Fibroblast of skin of right biceps (primary cell): ENCODE measurements at regions not wholly inside any gene's neighbourhood (a gene's known extent, or its start where the extent isn't known, plus 50 kb on each side); places are given as distances from the start of the nearest gene placed in this dataset.

Experiments used
- DNase-seq: peaks from one replicate; pipeline ENCODE4 v3.0.0-alpha.2; 2013

GRCh38 chr4:11730545-11730944 lies 301.9 kb upstream of the HS3ST1 start:
- DNase-seq: no peak

- DNase-seq: no peak
Observed at GRCh38 chr4:11729548-11729947, 300.9 kb upstream of the HS3ST1 start.

DNA sequence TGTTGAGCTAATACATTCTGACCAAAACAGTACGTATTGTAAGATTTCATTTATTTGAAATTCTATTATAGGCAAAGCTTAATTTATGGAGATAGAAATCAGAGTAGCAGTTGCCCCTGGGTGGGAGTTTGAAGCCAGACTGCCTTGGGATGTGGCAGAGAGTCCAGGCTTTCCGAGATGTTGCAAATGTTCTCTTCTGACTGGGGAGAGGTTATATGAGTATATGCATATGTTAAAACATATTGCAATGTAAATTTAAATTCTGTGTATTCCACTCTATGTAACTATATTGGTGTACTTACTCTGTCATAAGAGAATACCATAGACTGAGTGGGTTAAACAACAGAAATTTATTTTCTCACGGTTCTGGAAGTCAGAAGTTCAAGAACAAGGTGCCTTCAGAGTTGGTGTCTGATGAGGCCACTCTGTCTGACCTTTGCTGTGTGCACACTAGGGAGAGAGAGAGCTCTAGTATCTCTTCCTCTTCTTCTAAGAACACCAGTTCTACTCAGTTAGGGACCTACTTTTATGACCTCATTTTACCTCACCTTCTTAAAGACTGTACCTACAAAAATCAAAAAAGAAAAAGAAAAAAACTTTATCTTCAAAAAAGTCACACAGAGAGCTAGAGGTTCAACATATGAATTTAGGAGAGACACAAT lies 299.3 kb upstream of the HS3ST1 start:
- no peak for DNase-seq

DNA sequence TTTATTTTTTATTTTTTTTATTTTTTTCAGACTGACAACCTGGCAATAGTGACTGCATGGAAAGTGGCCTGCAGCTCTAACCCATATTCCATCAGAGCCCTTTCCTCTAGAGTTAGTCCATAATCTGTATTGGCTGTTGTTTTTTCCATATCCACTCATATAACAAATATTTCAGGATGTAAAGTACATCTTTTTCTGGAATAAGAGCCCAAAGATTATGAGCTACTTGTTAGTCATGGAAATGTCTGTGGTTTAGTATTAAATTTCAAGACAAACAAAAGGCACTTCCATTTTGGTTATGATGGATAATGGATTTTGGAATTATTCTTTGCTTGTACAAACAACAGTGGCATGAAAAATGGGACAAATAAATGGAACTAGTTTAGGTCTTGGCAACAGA lies 296.0 kb upstream of the HS3ST1 start:
- peak; percentile 45 for DNase-seq

DNA sequence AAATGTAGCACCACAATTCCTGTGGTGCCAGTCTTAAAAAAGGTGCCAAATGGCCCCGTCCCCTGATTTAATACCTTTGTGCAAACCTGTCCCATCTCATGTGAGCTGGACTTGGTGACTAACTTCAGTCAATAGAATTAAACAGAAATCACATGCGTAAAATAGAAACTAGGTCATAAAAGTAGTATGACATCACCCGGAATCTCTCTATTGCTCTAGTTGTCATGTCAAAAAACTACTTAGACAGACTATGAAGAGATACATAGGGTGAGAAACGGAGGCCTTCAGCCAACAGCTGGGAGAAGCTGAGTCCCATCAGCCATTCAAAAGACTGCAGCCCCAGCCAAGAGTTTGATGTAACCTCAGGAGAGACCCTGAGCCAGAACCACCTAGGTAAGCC lies 293.5 kb upstream of the HS3ST1 start:
- no peak for DNase-seq

- DNase-seq: peak; percentile 20
Observed at GRCh38 chr4:11720292-11720691, 291.6 kb upstream of the HS3ST1 start.

DNA sequence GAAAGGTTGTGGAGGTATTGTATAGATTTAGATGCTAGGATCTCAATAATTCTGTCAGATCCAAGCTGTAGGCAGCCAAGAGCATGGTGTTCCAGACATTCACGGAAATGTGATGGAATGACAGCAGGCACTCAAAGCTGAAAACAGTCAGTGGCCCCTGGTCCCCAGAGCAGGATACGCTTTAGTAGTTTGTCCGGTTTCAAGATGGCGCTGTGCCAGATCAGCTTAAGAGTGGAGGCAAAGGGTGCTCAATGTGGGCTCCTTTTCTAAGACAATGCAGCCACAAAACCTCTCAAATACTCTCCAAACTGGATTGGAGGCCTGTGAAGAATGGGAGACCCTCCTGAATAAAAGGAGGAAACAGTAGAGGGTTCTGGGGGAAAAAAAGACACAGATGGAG lies 291.2 kb upstream of the HS3ST1 start:
- no peak for DNase-seq

- DNase-seq: no peak
Observed at GRCh38 chr4:11715753-11716521, 287.2 kb upstream of the HS3ST1 start.

DNA sequence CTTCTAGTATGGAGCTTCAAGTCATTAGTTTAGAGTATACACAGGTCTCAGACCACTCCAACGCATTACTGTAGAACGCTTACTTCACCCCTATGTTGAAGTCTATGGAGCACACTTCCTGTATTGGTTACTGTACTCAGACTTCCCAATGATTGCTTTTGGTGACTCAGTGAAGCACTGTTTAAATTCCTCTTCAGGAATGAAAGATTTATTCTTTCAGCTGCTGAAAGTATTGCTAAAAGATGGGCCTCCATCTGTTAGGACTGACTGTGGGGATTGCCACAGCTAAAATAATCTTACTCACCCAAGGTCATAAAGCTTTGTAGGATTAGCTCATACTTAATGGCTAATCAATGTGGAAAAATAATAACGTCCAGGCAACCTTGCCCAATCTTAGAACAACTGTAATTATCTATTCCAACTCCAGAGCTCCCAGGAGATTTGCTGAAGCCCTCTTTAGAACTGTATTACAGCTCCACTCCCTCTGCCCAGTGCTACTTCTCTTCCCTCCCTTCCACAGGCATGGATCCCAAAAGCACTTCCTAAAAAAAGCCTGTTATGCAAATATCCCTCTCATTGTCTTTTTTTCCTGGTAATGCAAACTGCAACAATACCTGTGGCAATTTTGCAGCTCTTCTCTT lies 281.9 kb upstream of the HS3ST1 start:
- peak; percentile 7 for DNase-seq

DNA sequence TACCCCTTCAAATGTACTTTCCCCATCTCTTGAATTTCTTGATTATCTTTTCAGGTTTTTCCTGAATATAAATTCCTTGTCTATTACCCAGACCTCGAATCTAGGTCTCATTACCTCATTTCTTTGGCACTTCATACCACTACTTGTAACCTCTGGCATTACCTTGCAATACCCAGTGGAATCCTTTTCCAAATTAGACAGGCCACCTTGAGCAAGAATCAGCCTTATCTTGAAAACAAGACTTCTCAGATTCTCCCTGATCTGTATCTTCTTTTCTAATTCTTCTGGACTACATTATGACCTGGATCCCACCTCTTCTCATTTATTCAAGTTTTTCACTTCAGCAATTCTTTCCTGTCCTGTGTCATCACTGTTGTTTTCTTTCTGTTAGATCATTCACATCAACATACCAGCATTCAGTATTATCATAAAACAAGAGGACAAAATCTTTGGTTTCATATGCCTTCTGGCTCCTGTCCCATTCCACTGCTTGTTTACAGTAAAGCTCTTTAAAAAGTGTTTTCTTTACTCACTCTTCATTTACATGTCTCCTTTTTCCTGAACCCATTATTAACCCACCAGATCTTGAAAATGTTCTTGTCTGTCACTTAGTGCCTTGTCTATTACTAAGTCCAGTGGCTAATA lies 275.6 kb upstream of the HS3ST1 start:
- DNase-seq: no peak

DNA sequence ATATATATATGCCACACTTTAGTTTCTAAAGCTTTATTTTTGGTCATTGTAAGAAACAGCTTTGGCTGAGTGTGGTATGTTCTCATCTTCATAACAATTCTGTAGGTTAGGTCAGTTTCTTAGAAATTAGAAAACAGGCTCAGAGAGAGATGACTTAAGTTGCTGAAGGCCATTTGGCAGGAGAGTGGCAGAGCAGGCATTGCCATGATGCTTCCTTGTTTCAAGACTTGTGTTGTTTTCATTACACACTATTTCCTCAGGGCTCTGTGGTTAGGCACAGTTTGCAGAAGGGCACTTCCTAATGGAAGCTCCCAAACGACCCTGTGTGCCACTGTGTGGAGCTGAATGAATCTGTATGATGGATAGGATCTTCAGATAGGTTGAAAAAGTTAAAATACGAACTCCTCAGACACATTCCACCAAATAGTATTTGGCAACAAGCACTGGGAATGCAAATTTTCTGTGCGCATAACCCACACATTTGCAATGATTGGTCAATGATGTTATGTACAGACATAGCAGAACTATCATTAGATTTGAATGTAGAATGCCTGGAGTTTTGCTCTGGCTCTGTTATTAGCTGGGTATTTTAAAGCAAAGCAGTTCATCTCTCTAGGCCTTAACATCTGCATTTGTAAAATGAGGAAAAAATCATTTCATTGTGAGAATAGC lies 274.3 kb upstream of the HS3ST1 start:
- DNase-seq: no peak

GRCh38 chr4:11701966-11702725 lies 273.5 kb upstream of the HS3ST1 start:
- no peak for DNase-seq

DNA sequence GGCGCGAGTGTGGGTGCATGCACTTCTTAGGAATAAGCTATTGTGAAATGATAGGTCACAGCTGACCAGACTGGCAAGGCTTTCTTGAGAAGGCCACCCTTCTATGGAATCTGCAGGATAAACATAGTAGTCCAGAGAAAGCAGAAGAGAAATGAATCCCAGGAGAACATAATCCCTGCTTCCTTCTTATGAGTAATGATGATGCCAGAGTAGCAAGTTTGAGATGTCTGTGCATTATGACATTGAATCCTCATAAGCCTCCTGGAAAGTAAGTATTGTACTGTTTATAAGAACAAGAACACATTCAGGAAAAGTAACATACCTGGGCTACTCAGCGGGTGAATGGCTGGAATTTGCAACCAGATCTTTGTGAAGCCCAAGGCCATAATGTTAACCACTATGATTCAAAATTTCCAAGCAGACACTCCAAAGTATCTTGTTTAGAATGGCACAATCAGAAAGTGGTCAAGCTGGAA lies 272.1 kb upstream of the HS3ST1 start:
- peak; percentile 55 for DNase-seq

GRCh38 chr4:11698846-11699590 lies 270.3 kb upstream of the HS3ST1 start:
- peak; percentile 84 for DNase-seq

DNA sequence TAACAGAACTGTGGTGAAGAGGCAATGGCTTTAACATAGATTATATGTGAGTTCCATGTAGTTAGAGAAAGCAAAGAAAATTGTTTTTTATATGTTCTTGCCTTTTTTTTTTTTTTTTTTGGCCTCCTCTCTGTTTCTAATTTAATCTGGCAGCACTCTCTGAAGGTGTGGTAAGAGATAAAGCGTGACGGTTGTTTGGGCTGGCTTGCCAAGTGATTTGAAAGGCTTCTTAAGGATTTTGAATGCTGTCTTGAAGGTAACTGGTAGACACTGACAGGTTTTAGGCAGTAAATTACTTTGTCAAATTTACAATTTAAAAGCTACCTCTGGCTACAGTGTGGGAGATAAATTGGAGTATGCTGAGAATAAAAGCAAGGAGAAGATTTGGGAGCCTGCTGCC lies 269.3 kb upstream of the HS3ST1 start:
- DNase-seq: no peak

GRCh38 chr4:11693693-11694092 lies 265.0 kb upstream of the HS3ST1 start:
- DNase-seq: no peak

DNA sequence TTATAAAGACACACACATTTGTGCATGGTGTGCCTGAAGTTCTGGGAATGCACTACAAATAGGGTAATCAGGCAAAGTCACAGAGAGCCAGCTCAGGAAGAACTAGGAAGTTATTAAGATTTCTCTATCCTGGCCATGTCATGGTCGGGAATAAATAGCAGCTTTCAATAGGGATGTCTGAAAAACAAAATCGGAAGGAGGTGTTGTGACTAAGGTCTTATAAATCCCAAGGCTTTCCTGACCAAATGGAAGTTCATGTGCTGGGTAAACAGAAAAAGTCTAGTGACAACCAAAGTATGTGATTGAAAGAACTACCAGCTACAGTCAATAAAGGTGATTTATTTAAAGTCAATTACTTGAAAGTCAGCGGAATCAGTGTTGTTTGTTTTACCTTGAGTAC lies 262.5 kb upstream of the HS3ST1 start:
- no peak for DNase-seq

GRCh38 chr4:11687727-11688126 lies 259.0 kb upstream of the HS3ST1 start:
- no peak for DNase-seq

- DNase-seq: no peak
Observed at GRCh38 chr4:11685481-11685880, 256.8 kb upstream of the HS3ST1 start.

DNA sequence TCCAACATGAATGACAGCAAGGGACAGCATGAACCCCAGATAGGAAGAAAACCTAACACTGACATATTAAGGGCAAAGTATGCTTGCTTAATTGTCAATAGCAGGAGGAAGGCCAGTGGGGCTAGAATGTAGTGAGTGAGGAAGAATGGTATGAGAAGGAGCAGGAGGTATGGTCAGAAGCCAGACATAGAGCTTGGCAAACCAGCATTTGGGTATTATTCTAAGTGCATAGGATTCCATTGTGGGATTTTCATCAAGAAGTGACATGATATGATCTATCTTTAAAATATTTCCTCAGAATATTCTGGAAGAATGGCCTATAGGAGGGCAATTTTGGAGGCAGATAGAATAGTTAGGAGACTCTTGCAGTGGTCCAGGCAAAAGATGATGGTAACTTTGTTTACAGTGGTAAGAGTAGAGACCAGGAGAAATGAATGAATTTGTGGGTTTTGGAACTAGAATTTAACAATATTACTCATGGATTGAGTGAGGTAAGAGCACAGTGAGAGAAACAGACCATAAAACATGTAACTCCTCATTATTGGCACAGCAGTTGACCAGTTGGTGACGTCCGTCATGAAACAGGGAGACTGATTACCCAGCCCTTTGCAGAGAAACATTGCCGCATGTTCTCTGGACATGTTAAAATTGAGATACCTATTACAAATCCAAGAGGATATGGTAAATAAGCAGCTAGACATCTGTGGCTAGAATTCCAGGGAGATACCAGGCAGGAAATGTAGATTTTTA lies 246.5 kb upstream of the HS3ST1 start:
- DNase-seq: no peak

GRCh38 chr4:11670304-11670703 lies 241.6 kb upstream of the HS3ST1 start:
- DNase-seq: no peak
